ENCODE measurements at regions not wholly inside any gene's neighbourhood (a gene's known extent, or its start where the extent isn't known, plus 50 kb on each side); places are given as distances from the start of the nearest gene placed in this dataset.

- H3K4me2 ChIP-seq = no peak overlapping the region
- H3F3A ChIP-seq (replicated peaks; ENCODE audit: insufficient read depth) = no peaks in the 10 kb centered on the region
- no peaks in the 10 kb centered on the region for H3K9me2 ChIP-seq
- H3K79me2 ChIP-seq (ENCODE audit: insufficient read depth) = no peaks in the 10 kb centered on the region
- no peak overlapping the region for H3K9ac ChIP-seq
- no peaks in the 10 kb centered on the region for H3K36me3 ChIP-seq (replicated peaks in 1 of 2; ENCODE audit: control insufficient read depth in 1 of 2, insufficient read depth in 2 of 2, low read length in 1 of 2)
- H3K4me1 ChIP-seq (ENCODE audit: control insufficient read depth in 1 of 2, insufficient read depth in 2 of 2, low read depth in 1 of 2, low read length in 1 of 2) = no peaks in the 10 kb centered on the region
- DNase-seq = no peak
- no peak overlapping the region for H3K27ac ChIP-seq (ENCODE audit: low read depth in 2 of 2, low read length in 1 of 2)
- WGBS (ENCODE audit: low lambda C conversion rate) = 32% methylated on average over 7 of the region's 7 CpGs
- H3K4me3 ChIP-seq (ENCODE audit: low read depth in 2 of 2, low read length in 1 of 2) = no peak overlapping the region
- no peaks in the 10 kb centered on the region for H3K9me3 ChIP-seq
- H4K20me1 ChIP-seq (ENCODE audit: insufficient read depth) = no peaks in the 10 kb centered on the region
- H3K27me3 ChIP-seq (ENCODE audit: insufficient read depth) = no peaks in the 10 kb centered on the region
- TF ChIP-seq REST (IDR thresholded peaks at IDR 0.05; ENCODE audit: low read depth, low read length) = no peak
- POLR2A ChIA-PET = no interaction called here
- CTCF ChIA-PET = interaction anchor here (1.9 kb wide), 1 partner anchor 18 kb away, joined by 5 read pairs; no protein-coding TSS in a partner anchor
- no peak overlapping the region for H2AFZ ChIP-seq (ENCODE audit: low read depth)
These were observed 417.5 kb upstream of the MGMT start for GRCh38 chr10:129049501-129049900.

- no peaks in the 10 kb centered on the region for H3K9me3 ChIP-seq
- H3K4me1 ChIP-seq (ENCODE audit: control insufficient read depth in 1 of 2, insufficient read depth in 2 of 2, low read depth in 1 of 2, low read length in 1 of 2) = peaks cover 0 to 3% of the 10 kb centered on the region in 2 experiments; a peak in 1 of 4 replicates
- DNase-seq = no peak
- H3F3A ChIP-seq (replicated peaks; ENCODE audit: insufficient read depth) = no peaks in the 10 kb centered on the region
- no peaks in the 10 kb centered on the region for H3K9me2 ChIP-seq
- H3K9ac ChIP-seq = no peak overlapping the region
- WGBS (ENCODE audit: low lambda C conversion rate) = 40% methylated on average over 7 of the region's 9 CpGs
- no peak overlapping the region for H2AFZ ChIP-seq (ENCODE audit: low read depth)
- H4K20me1 ChIP-seq (ENCODE audit: insufficient read depth) = no peaks in the 10 kb centered on the region
- H3K36me3 ChIP-seq (replicated peaks in 1 of 2; ENCODE audit: control insufficient read depth in 1 of 2, insufficient read depth in 2 of 2, low read length in 1 of 2) = no peaks in the 10 kb centered on the region
- CTCF ChIA-PET = no interaction called here
- no peaks in the 10 kb centered on the region for H3K27me3 ChIP-seq (ENCODE audit: insufficient read depth)
- no peak overlapping the region for H3K27ac ChIP-seq (ENCODE audit: low read depth in 2 of 2, low read length in 1 of 2)
- H3K4me2 ChIP-seq = no peak overlapping the region
- POLR2A ChIA-PET = no interaction called here
- H3K4me3 ChIP-seq (ENCODE audit: low read depth in 2 of 2, low read length in 1 of 2) = no peak overlapping the region
- no peak for TF ChIP-seq MXI1 (IDR thresholded peaks at IDR 0.05; ENCODE audit: low read depth, low read length)
- TF ChIP-seq GATA2 (CRISPR knock-in tag; IDR thresholded peaks at IDR 0.05) = no peak
- no peak for TF ChIP-seq FOXJ3 (CRISPR knock-in tag; IDR thresholded peaks at IDR 0.05)
- no peak for TF ChIP-seq POLR2AphosphoS5 (IDR thresholded peaks at IDR 0.05; ENCODE audit: low read depth, low read length)
- TF ChIP-seq EP300 (IDR thresholded peaks at IDR 0.05; ENCODE audit: borderline replicate concordance in 1 of 2, low read depth in 1 of 2, low read length in 1 of 2) = no peak
- H3K79me2 ChIP-seq (ENCODE audit: insufficient read depth) = no peaks in the 10 kb centered on the region
These were observed 411.8 kb upstream of the MGMT start for GRCh38 chr10:129055225-129055624.

- H3K9me3 ChIP-seq = no peaks in the 10 kb centered on the region
- no peaks in the 10 kb centered on the region for H3F3A ChIP-seq (replicated peaks; ENCODE audit: insufficient read depth)
- no peak overlapping the region for H3K4me2 ChIP-seq
- H3K36me3 ChIP-seq (replicated peaks in 1 of 2; ENCODE audit: control insufficient read depth in 1 of 2, insufficient read depth in 2 of 2, low read length in 1 of 2) = no peaks in the 10 kb centered on the region
- CTCF ChIA-PET = no interaction called here
- H3K9ac ChIP-seq = no peak overlapping the region
- H3K4me1 ChIP-seq (ENCODE audit: control insufficient read depth in 1 of 2, insufficient read depth in 2 of 2, low read depth in 1 of 2, low read length in 1 of 2) = peaks cover 0 to 3% of the 10 kb centered on the region in 2 experiments; a peak in 1 of 4 replicates
- H4K20me1 ChIP-seq (ENCODE audit: insufficient read depth) = no peaks in the 10 kb centered on the region
- TF ChIP-seq TAF1 (IDR thresholded peaks at IDR 0.05; ENCODE audit: borderline replicate concordance, low read depth, low read length) = no peak
- no peak for TF ChIP-seq CTCF (IDR thresholded peaks at IDR 0.05)
- no peak overlapping the region for H2AFZ ChIP-seq (ENCODE audit: low read depth)
- WGBS (ENCODE audit: low lambda C conversion rate) = 46% methylated on average over 12 of the region's 17 CpGs
- H3K4me3 ChIP-seq (ENCODE audit: low read depth in 2 of 2, low read length in 1 of 2) = no peak overlapping the region
- H3K9me2 ChIP-seq = no peaks in the 10 kb centered on the region
- POLR2A ChIA-PET = no interaction called here
- no peaks in the 10 kb centered on the region for H3K79me2 ChIP-seq (ENCODE audit: insufficient read depth)
- no peak overlapping the region for H3K27ac ChIP-seq (ENCODE audit: low read depth in 2 of 2, low read length in 1 of 2)
- peak; percentile 40 for DNase-seq
- H3K27me3 ChIP-seq (ENCODE audit: insufficient read depth) = no peaks in the 10 kb centered on the region
These were observed 411.1 kb upstream of the MGMT start for GRCh38 chr10:129055986-129056385.
